Neural cell (in vitro differentiated cells): ENCODE measurements at regions not wholly inside any gene's neighbourhood (a gene's known extent, or its start where the extent isn't known, plus 50 kb on each side); places are given as distances from the start of the nearest gene placed in this dataset.

Source experiments
- H2AFZ ChIP-seq: fragments of 200-600, 300-800 bp; sonication (generic), shearing (Covaris generic); 2 replicates; pipeline ENCODE4 v1.6.0; 2014; ENCODE audit warnings: low read depth, mild to moderate bottlenecking, antibody characterized with exemption, low read length, moderate library complexity
- H3F3A ChIP-seq: fragments of 200-600 bp; shearing (Covaris generic); 2 replicates; pipeline ENCODE4 v1.6.1; 2016; ENCODE audit warnings: mild to moderate bottlenecking, moderate library complexity, mixed read lengths, antibody characterized with exemption, low read length; ENCODE audit not compliant: insufficient read depth, poor library complexity, severe bottlenecking
- H3K27ac ChIP-seq: fragments of 200-600, 300-800 bp; sonication (generic), shearing (Covaris generic); 2 replicates; pipeline ENCODE4 v1.5.1; 2014; ENCODE audit warnings: mild to moderate bottlenecking, low read length, moderate library complexity
- H3K27me3 ChIP-seq: fragments of 300-800, 200-600 bp; sonication (generic), shearing (Covaris generic); 2 replicates; pipeline ENCODE4 v1.6.0; 2014; ENCODE audit warnings: mild to moderate bottlenecking, low read depth, low read length, moderate library complexity; ENCODE audit not compliant: insufficient read depth
- H3K36me3 ChIP-seq: fragments of 300-800, 200-600 bp; sonication (generic), shearing (Covaris generic); 2 replicates; pipeline ENCODE4 v1.5.1; 2014; ENCODE audit warnings: mild to moderate bottlenecking, antibody characterized with exemption, low read length, moderate library complexity; ENCODE audit not compliant: insufficient read depth
- H3K4me2 ChIP-seq: fragments of 300-800, 200-600 bp; sonication (generic), shearing (Covaris generic); 2 replicates; pipeline ENCODE4 v1.6.0; 2014; ENCODE audit warnings: mild to moderate bottlenecking, low read length
- H3K4me3 ChIP-seq: fragments of 300-800, 200-600 bp; sonication (generic), shearing (Covaris generic); 2 replicates; pipeline ENCODE4 v1.5.1; 2014; ENCODE audit warnings: mild to moderate bottlenecking, low read length, moderate library complexity
- H3K79me2 ChIP-seq: fragments of 200-600 bp; shearing (Covaris generic); replicated peaks from 2 replicates; pipeline ENCODE4 v1.6.0; 2014; ENCODE audit warnings: mild to moderate bottlenecking, low read length, moderate library complexity; ENCODE audit not compliant: insufficient read depth
- H3K9ac ChIP-seq: fragments of 300-800, 200-600 bp; sonication (generic), shearing (Covaris generic); 2 replicates; pipeline ENCODE4 v1.6.1; 2016; ENCODE audit warnings: mild to moderate bottlenecking, low read length, mixed read lengths
- H3K9me2 ChIP-seq: fragments of 200-600 bp; shearing (Covaris generic); 2 replicates; pipeline ENCODE4 v1.6.1; 2016; ENCODE audit warnings: mild to moderate bottlenecking, low read length, mixed read lengths; ENCODE audit not compliant: insufficient read depth
- H3K9me3 ChIP-seq: fragments of 200-600, 300-800 bp; sonication (generic), shearing (Covaris generic); 2 replicates; pipeline ENCODE4 v1.6.1; 2016; ENCODE audit warnings: mild to moderate bottlenecking, mixed run types, low read length, moderate library complexity, mixed read lengths
- H4K20me1 ChIP-seq: fragments of 200-600 bp; shearing (Covaris generic); 2 replicates; pipeline ENCODE4 v1.6.1; 2016; ENCODE audit warnings: mild to moderate bottlenecking, mixed run types; ENCODE audit not compliant: insufficient read depth
- EP300 ChIP-seq: fragments of 450-650 bp; conservative IDR thresholded peaks from 2 replicates; pipeline ENCODE4 v1.6.1; 2014; ENCODE audit warnings: antibody characterized with exemption, mild to moderate bottlenecking, moderate library complexity; ENCODE audit not compliant: poor library complexity, severe bottlenecking
- EZH2 ChIP-seq: fragments of 200-600, 300-800 bp; shearing (Covaris generic), sonication (generic); IDR thresholded peaks from 2 replicates; pipeline ENCODE4 v1.6.1; 2014; ENCODE audit warnings: antibody characterized with exemption, low read length, borderline replicate concordance, mild to moderate bottlenecking; ENCODE audit not compliant: insufficient read depth, poor library complexity, severe bottlenecking
- MXI1 ChIP-seq: fragments of 450-650 bp; conservative IDR thresholded peaks from 2 replicates; pipeline ENCODE4 v1.6.1; 2014; ENCODE audit warnings: antibody characterized with exemption, mild to moderate bottlenecking; ENCODE audit not compliant: poor library complexity, severe bottlenecking
- POLR2AphosphoS5 ChIP-seq: IDR thresholded peaks from 2 replicates; pipeline ENCODE4 v1.6.1; 2012
- RAD21 ChIP-seq: fragments of 450-650 bp; conservative IDR thresholded peaks from 2 replicates; pipeline ENCODE4 v1.6.1; 2014; ENCODE audit warnings: antibody characterized with exemption, mild to moderate bottlenecking, moderate library complexity
- SMC3 ChIP-seq: fragments of 450-650 bp; conservative IDR thresholded peaks from 2 replicates; pipeline ENCODE4 v1.6.1; 2014; ENCODE audit warnings: antibody characterized with exemption, mild to moderate bottlenecking, moderate library complexity; ENCODE audit not compliant: poor library complexity
- TAF1 ChIP-seq: IDR thresholded peaks from 2 replicates; pipeline ENCODE4 v1.6.1; 2012; ENCODE audit warnings: low read depth
- TF ChIP-seq, protein P1 (sequence below): fragments of 450-650 bp; IDR thresholded peaks from 2 replicates; pipeline ENCODE4 v1.5.1; 2014; ENCODE audit warnings: antibody characterized with exemption, mild to moderate bottlenecking, moderate library complexity; ENCODE audit not compliant: poor library complexity, severe bottlenecking
- TF ChIP-seq, protein P2 (sequence below): IDR thresholded peaks from 2 replicates; pipeline ENCODE4 v1.6.1; 2012; ENCODE audit warnings: borderline replicate concordance

DNA sequence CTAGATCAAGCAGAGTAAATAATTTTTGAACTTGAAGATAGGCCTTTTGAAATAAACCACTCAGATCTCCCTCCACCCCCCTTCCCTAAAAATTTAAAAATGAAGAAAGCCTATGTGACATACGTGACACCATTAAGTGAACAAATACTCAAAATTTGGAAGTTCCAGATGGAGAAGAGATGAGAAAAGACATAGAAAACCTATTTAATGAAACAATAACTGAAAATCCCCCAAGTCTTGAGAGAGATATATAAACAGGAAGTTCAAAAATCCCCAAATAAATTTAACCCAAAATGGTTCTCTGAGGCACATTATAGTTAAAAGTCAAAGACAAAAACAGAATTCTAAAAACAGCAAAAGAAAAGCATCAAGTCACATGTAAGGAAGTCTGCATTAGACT is 428.6 kb downstream of the PSAT1 start:
- no peaks in the 10 kb centered on the region for H3K27me3 ChIP-seq
- no peaks in the 10 kb centered on the region for H3K36me3 ChIP-seq
- no peak overlapping the region for H3K4me2 ChIP-seq
- no peaks in the 10 kb centered on the region for H3F3A ChIP-seq
- no peaks in the 10 kb centered on the region for H4K20me1 ChIP-seq
- peaks cover 9% of the 10 kb centered on the region for H3K9me3 ChIP-seq
- TF ChIP-seq EP300 = no peak
- no peak for TF ChIP-seq MXI1
- no peak for TF ChIP-seq RAD21
- no peak for TF ChIP-seq TAF1
- no peak overlapping the region for H3K4me3 ChIP-seq
- no peak overlapping the region for H3K27ac ChIP-seq
- H3K9ac ChIP-seq = no peak overlapping the region
- no peaks in the 10 kb centered on the region for H3K79me2 ChIP-seq
- no peaks in the 10 kb centered on the region for H3K9me2 ChIP-seq
- H2AFZ ChIP-seq = no peak overlapping the region

DNA sequence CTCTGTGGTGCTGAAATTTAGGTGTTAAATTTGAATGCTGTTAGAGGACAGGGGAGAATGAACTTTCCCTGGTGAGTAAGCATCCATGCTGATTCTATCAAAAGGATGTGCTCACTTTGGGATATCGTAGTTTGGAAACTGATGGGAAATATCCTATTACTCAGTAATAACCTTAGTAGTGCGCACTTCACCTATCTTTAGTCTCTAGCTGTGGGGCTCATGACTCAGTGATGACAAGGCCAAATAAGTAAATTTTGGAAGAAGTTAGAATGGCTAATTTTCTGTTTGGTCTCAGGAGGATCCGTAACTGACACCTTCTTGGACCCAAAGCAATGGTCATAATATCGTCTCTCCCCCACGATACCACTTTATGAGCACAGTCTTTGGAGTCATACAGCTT is 448.4 kb downstream of the PSAT1 start:
- H2AFZ ChIP-seq = no peak overlapping the region
- H3K4me2 ChIP-seq = no peak overlapping the region
- no peaks in the 10 kb centered on the region for H3K27me3 ChIP-seq
- H3K9ac ChIP-seq = no peak overlapping the region
- no peaks in the 10 kb centered on the region for H3K79me2 ChIP-seq
- no peak overlapping the region for H3K4me3 ChIP-seq
- no peak for TF ChIP-seq MXI1
- TF ChIP-seq RAD21 = no peak
- TF ChIP-seq TAF1 = no peak
- no peak for TF ChIP-seq EP300
- no peak for TF ChIP-seq SMC3
- TF ChIP-seq, protein P1, sequence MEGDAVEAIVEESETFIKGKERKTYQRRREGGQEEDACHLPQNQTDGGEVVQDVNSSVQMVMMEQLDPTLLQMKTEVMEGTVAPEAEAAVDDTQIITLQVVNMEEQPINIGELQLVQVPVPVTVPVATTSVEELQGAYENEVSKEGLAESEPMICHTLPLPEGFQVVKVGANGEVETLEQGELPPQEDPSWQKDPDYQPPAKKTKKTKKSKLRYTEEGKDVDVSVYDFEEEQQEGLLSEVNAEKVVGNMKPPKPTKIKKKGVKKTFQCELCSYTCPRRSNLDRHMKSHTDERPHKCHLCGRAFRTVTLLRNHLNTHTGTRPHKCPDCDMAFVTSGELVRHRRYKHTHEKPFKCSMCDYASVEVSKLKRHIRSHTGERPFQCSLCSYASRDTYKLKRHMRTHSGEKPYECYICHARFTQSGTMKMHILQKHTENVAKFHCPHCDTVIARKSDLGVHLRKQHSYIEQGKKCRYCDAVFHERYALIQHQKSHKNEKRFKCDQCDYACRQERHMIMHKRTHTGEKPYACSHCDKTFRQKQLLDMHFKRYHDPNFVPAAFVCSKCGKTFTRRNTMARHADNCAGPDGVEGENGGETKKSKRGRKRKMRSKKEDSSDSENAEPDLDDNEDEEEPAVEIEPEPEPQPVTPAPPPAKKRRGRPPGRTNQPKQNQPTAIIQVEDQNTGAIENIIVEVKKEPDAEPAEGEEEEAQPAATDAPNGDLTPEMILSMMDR = no peak
- no peak for TF ChIP-seq POLR2AphosphoS5
- TF ChIP-seq, protein P2, sequence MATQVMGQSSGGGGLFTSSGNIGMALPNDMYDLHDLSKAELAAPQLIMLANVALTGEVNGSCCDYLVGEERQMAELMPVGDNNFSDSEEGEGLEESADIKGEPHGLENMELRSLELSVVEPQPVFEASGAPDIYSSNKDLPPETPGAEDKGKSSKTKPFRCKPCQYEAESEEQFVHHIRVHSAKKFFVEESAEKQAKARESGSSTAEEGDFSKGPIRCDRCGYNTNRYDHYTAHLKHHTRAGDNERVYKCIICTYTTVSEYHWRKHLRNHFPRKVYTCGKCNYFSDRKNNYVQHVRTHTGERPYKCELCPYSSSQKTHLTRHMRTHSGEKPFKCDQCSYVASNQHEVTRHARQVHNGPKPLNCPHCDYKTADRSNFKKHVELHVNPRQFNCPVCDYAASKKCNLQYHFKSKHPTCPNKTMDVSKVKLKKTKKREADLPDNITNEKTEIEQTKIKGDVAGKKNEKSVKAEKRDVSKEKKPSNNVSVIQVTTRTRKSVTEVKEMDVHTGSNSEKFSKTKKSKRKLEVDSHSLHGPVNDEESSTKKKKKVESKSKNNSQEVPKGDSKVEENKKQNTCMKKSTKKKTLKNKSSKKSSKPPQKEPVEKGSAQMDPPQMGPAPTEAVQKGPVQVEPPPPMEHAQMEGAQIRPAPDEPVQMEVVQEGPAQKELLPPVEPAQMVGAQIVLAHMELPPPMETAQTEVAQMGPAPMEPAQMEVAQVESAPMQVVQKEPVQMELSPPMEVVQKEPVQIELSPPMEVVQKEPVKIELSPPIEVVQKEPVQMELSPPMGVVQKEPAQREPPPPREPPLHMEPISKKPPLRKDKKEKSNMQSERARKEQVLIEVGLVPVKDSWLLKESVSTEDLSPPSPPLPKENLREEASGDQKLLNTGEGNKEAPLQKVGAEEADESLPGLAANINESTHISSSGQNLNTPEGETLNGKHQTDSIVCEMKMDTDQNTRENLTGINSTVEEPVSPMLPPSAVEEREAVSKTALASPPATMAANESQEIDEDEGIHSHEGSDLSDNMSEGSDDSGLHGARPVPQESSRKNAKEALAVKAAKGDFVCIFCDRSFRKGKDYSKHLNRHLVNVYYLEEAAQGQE = no peak
- no peak for TF ChIP-seq EZH2
- H3K36me3 ChIP-seq = no peaks in the 10 kb centered on the region
- no peaks in the 10 kb centered on the region for H3K9me3 ChIP-seq
- H3K9me2 ChIP-seq = no peaks in the 10 kb centered on the region
- H4K20me1 ChIP-seq = no peaks in the 10 kb centered on the region
- H3K27ac ChIP-seq = no peak overlapping the region
- no peaks in the 10 kb centered on the region for H3F3A ChIP-seq

DNA sequence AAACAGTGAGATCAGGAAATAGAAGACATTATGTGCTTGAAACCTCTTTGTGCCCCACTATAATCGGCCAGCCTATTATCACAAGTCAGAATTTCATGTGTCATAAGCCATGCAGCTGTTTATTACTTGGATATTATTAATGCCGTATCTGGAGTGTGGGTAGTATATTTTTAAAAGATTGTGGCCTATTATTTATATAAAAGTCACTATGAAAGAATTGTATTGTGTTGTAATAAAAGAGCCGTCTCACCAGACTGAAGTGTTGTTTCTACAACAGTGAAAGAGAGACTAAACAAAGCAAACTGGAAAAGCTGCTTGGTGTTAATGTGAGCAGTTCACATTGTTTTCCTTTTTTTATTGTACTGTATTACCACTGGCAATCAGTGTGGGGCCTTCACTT is 449.1 kb downstream of the PSAT1 start:
- H3K79me2 ChIP-seq = no peaks in the 10 kb centered on the region
- no peak overlapping the region for H3K9ac ChIP-seq
- no peak for TF ChIP-seq RAD21
- TF ChIP-seq, protein P1 = no peak
- no peak for TF ChIP-seq MXI1
- TF ChIP-seq, protein P2 = no peak
- TF ChIP-seq POLR2AphosphoS5 = no peak
- TF ChIP-seq EP300 = no peak
- no peak for TF ChIP-seq TAF1
- no peak for TF ChIP-seq SMC3
- no peak for TF ChIP-seq EZH2
- H3K4me3 ChIP-seq = no peak overlapping the region
- H3K36me3 ChIP-seq = no peaks in the 10 kb centered on the region
- H2AFZ ChIP-seq = no peak overlapping the region
- no peaks in the 10 kb centered on the region for H3K27me3 ChIP-seq
- H3F3A ChIP-seq = no peaks in the 10 kb centered on the region
- H3K9me3 ChIP-seq = no peaks in the 10 kb centered on the region
- H3K9me2 ChIP-seq = no peaks in the 10 kb centered on the region
- no peak overlapping the region for H3K4me2 ChIP-seq
- no peak overlapping the region for H3K27ac ChIP-seq
- H4K20me1 ChIP-seq = no peaks in the 10 kb centered on the region
